GM21529 (cell line): ENCODE measurements at regions not wholly inside any gene's neighbourhood (a gene's known extent, or its start where the extent isn't known, plus 50 kb on each side); places are given as distances from the start of the nearest gene placed in this dataset.
"Not testable (repeated sequence)": the region's sequence is repeated elsewhere in the genome, so short reads cannot be mapped to it uniquely, and the experiment has no call there.

ENCODE experiments used
- ATAC-seq: cut with Tn5 transposase; IDR thresholded peaks from one replicate; pipeline ENCODE4 v1.9.1; 2021; ENCODE audit not compliant: unreplicated experiment

DNA sequence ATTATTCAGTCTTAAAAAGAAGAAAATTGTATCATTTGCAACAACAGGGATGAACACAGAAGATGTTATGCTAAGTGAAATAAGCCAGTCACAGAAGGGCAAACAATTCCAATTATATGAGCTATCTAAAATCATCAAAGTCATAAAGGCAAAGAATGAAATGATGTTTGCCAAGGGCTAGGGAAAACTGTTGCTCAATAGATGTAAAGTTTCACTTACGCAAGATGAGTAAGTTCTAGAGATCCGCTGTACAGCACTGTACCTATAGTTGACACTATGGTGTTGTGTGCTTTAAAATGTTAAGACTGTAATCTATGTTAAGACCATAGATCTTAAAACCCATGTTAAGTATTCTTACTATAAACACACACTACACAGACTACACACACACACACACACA, 904.6 kb upstream of the LRRN3 start:
- ATAC-seq = no peak

DNA sequence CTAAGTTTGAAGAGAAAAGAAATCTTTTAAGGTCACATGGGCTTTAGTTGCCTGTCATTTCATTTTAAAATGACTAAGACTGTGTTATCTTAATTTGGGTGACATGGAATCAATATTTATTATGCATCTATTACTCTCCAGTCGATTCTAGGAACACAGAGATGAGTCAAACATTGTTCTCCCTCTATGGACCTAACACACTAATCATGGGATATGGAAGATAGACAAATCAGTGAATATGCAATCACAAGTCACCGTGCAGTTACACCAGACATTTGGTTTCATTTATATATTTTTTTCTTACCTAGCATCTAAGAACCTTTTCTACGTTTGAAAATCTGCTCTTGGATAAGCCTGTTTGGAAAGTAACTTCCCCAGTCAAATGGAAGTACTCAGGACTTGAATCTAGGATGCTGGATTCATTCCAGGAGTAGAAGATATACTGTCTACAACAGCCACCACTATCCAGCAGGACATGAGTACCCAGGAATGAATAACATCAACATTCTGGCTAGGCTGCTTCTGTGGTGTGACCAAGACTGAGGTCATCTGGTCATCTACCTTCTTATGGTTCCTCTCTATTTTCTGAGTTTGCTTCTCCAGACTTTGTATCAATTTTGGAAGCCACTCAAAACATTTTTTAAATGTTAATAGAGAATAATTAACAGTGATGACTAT, 902.9 kb upstream of the LRRN3 start:
- ATAC-seq = no peak

DNA sequence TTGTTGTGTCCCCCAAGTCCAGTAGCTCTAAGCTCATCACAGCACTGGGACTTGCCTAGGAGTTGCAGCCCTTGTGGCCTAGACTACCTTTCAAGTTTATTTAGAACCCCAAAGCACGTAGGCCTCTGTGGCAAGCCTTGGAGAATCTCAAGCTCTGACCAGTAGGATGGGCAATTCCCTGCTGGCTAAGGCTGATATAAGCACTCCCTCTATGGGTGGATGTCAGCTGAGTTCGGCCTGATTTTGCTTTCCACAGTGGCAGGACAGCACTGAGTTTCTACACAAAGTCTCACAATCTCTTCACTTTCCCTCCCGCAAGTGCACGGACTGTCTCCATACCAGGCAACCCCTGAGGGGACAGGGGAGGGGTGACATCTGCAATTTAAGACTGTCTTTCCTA, 886.4 kb upstream of the LRRN3 start:
- ATAC-seq = no peak

DNA sequence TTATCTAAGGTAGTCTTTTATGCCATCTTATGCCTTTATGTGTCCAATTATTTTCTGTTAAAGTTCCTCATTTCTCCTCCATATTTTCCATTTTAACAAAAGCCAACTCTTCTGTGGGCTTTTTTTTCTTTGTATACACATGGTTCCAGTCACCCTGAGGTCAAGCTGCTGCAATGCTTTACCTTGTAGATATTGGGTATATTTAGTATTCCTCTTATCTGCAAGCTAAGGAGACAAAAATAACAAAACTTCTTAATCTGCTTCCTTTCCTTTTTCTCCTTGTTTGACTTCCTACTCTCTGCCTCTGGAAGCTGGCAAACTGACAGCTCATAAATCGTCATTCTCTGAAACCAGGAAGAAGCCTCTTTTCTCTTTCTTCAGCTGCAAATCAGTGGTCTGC, 885.0 kb upstream of the LRRN3 start:
- ATAC-seq = no peak

DNA sequence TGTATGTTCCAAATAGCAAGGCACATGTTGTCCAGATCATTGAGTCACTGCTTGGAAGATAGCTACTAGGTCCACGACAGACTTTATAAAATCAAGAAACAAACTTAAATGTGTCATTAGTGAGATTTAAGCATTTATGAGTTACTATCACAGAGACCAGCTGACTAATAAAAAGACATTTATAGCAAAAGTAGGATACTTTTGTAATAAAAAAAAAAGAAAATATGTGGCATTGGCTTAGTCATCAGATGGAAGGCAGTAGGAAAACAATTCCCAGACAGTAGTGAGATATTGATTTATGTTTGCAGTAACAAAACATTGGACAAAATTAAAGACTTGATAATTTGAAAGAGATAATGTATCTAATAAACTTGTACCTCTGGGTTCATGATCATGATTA, 881.0 kb upstream of the LRRN3 start:
- no peak for ATAC-seq

DNA sequence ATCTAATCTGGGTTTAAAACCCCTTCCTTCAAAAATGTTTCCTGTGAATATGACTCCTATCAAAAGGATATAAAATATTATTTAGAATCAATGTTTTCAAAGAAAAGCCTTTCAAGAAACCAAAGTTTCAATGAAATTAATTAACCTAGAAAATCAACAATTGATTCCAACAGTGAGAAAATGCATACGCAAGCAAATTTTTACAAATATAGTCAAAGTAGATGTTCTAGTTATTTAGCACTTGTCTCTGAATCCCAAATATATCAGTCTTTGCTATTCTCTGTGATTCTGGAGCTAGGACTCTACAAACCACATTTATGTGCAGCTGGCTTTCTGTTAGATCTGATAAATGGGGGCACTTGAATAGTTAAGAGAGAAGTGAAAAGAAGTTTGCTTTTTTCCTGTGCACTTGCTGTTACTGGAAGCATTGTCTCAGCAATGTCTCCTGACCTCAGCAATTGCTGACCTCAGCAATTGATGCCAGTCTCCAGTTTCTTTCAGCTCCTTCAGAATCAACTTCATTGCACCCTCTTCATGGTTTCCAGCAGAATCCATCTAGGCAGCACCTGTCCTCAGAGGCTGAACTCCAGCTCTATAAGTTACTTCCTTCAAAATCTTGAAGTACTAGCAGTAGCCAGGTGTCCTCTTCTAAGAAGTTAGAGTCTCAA, 879.9 kb upstream of the LRRN3 start:
- ATAC-seq = no peak

DNA sequence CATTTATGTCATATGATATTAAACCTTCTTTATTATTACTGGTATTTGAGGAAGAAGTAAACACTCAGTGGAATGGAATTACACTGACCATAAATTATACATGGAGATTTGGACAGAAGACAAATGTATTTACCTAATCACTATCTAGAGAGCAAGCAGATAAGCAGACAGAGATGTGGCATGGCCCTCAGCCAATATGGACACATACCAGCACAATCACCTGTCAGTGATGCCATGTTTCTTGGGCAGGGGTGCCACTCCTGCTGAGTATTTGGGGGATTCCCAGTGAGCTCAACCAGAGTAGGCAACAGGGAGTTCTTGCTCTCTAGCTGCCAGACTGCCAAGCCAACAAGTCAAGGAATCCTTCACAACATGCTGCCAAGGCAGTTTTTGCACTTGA, 866.3 kb upstream of the LRRN3 start:
- no peak for ATAC-seq

DNA sequence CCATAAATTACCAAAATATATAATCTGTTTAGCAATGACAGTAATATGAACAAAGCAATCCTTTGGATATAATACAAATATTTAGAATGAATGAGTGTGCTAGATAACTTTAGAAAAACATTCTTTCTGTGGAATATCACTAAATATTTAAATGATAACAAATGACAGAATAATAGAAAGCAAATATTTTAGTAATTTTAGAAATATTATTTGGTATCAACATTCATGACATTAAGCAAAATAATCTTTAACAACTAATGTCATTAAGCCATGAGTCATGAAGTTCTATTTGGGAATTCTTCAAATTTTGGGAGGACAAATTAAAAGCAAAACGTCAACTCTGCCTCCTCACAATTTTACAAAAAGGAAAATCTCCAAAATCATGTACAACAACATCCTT, 844.8 kb upstream of the LRRN3 start:
- ATAC-seq = no peak

DNA sequence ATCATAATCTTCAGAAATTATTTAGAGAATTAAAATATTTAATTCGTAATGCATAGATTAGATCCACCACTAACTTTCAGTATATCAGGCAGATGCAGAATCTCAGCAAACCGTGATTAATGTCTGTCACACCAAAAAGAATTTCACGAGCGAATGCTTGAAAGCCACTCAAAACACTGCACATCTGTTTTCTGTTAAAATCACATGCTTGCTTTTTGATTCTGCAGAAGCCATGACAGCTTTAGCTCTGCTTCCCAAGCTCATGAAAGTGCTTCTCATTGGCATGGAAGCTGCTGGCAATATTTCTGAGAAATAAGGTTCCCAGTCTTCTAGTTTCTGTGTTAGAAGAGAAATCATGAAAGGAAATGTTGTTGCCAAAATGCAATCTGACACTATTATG, 837.8 kb upstream of the LRRN3 start:
- ATAC-seq = no peak

DNA sequence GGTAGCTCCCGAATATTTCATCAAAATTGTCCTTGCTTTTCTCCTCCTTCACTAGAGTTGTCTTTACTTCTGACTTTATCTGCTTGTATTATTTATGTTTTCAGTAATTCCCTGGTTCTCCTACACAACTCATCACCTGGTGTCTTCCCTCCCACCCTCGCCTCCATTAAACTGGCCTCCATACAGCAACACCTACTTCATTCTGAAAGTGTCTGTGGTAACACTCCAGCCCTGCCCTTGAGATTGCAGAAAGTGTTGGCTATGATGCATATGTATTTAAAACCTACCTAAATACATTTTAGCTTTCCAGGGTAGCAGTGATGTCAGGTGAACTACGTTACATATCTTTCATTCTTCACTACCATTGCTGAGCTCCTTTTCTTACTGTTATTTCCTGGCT, 833.3 kb upstream of the LRRN3 start:
- no peak for ATAC-seq

DNA sequence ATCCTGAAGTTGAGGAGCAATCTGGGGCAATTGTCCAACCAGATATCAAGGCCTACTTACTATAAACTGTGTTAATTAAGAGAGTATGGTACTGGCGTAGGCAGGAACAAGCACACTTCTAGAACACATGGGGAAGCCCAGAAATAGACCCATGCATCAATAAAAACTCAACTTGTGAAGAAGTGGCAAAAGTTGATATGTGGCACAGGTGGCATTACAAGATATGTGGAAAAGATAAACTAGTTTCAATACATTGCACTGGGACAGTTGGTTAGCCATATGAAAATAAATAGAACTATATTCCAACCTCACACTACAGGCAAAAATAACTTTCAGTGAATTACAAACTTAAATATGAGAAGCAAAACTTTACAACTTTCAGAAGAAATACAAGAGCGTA, 828.7 kb upstream of the LRRN3 start:
- no peak for ATAC-seq

DNA sequence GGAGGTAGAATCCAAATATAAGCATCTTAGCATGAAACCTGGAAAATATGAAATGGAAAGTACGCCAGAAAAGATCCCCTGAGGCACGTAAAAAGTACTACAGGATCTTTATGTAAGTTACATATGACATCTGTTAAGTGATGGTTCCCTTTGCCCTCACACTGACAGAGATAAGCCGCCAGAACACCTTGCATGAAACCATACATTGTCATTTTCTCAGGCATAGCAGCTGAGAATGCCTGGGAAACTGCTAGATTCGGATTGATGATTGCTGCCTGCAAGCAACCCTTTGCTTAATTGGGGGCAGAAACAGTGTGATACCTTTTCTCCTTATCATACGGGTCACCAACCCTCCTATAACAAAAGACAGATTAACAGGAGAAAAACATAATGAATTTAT, 826.6 kb upstream of the LRRN3 start:
- no peak for ATAC-seq

DNA sequence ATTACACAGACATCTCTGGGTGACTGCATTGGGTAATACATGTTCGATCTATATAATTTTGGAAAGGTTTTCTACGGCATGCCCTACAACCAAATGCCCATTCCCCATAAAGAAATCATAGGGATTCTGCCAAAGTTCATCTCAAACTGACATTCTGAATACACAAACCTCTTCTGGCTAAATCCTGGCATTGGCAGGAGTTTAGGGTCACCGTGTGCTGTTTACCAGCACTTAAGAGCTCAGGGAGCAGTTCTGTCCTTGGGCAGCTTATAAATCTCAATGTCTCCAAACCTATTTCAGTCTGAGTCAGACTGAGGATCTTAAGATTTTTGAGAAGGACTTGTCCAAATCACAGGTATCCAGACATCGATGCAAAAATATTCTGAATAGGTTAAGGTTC, 809.6 kb upstream of the LRRN3 start:
- ATAC-seq = no peak

DNA sequence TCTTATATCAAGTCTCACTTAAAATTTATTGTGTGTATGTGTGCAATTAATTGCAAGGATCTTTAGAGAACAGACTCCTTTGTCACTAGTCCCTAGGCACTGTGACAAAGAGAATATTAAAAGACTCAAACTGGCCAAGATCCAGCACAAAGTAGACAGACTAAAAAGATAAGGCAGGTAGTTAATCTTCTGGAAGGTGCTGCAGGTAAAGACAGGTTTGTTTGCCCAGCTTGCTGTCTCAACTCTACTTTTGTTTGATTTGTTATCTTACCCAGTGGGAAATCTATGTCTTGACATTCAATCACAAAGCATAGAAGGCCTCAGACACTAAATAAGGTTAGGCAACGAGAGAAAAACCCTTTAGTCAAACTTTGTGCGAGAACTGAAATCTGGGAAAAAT, 807.9 kb upstream of the LRRN3 start:
- no peak for ATAC-seq

DNA sequence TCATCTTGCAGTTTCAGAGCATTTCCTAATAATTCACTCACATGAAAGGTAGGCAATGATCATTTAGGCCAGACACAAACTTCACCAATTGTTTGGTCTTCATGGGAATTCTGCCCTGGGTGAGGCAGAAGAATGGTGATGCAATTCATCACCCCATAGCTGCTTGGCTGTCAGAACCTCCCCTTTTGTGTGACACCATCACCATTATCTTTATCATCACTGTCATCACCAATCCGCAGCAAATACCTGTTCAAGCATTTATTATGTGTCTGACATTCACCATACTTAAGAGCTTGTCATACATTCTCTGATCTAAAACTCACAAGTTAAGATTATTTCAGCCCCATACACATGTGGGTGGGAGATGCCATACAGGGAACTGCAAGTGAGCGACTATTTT, 799.5 kb upstream of the LRRN3 start:
- no peak for ATAC-seq

DNA sequence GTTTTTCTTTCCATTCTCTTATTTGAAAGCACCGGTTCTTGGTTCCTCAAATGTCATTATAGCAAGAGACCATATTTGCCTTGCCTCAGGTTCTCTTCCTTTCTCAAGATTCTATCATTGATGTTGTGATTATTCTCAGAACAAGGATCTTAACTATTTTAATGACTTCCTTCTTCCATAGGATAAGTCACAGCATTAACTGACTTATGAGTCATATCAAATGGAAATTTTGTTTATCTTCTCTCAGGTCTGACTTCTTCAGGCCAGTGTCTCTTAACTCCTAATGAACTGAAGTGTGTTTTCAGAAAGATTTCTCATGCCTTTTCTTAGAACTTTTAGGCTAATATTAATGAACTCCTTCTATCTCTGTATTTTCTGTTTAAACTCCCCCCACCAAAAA, 794.6 kb upstream of the LRRN3 start:
- ATAC-seq = no peak

DNA sequence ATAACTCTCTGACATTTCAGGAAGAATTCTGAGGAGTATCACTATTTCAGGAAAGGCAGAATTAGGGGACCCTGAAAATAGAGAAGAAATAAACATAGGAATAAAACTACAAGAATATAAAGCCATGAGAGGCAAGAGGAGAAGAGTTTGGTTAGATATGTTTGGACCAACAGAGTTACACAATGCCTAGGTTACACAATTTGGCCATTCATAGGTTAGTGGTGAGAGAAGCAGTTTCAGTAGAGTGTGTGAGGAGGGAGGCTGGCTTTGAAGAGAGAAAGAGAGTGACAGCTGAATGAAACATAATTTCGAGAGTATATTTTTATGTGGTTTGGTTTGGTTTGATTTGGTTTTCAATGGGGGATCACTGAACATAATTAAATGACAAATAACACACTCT, 783.2 kb upstream of the LRRN3 start:
- no peak for ATAC-seq

DNA sequence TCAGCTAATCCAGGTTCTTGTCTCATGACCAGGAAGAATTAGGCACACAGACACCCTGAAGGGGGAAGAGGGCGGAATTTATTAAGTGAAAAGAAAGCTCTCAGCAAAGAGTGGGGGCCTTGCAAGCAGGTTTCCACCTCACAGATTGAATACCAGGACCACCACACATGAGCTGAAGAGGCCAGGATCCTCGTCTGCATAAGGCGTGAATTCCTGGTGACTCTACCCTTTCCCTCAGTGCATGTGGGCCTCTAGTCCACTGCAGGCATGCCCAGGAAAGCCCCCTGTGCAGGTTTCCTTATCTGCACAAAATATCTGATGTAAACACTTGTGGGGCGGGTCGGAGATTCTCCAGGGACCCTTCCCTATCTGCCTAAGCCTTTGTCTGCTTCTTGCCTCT, 782.1 kb upstream of the LRRN3 start:
- no peak for ATAC-seq

DNA sequence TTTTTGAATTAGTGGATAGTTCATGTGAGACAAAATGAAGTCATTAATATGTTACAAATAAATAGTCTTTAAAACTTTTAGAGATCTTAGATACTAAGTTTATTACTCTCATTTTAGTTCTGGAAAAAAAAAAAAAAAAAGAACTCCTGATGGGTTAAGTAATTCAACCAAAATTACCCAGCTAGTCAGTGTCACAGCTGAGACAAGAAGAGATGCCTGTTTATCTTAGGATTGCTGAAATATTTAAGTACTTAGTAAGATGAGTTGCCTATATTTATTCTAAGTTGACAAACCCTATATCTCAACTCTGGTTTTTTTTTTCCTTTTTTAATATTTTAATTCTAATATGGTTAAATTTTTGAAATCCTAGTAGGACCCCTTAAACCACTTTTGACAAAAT, 781.0 kb upstream of the LRRN3 start:
- no peak for ATAC-seq

DNA sequence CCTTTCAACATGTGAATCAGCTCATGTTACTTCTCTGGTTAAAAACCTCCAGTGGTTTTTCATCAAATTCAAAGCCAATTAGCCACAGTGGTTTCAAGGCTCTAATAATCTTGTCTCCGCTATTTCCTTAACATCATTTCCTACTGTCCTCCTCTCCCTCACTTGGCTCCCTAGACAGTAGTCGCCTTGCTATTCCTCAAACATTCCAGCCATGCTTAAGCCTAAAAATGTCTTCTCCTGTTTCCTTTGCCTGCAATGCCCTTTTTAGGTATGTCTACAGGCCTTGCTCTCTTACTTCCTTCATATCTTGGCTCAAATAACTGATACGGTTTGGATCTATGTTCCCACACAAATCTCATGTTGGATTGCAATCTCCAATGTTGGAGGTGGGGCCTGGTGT, 779.4 kb upstream of the LRRN3 start:
- no peak for ATAC-seq

DNA sequence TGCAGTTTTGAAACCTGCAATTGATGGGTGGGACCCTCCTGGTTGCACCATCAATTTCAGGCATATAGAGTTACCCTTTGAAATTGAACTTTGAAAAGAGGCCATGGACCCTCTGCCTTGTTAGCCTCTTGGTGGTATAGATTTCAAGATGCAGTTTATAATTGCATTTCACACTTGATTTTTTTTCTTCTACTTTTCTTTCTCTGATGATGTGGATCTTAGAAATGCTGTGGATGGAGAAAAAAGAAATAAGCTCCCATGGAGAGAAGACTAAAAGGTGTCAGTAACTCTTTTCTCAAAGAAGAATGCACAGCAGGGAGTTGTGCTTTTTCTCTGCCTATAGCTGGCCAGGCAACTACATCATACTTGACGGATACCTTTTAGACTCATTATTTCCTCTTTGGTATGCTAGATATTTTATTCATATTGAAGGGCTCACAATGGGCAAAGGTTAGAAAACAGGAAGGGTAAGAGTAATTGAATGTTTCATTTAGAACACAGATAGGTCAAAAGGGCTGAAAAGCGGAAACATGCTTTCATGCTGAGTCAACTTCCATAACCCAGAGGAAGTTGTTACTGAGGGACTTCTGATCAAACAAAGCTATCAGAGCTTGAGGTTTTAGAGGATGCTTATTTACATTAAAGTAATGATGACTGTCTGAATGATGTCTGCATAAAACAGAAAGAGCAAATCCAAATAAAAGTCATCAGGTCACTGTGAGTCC, 773.2 kb upstream of the LRRN3 start:
- ATAC-seq = no peak

DNA sequence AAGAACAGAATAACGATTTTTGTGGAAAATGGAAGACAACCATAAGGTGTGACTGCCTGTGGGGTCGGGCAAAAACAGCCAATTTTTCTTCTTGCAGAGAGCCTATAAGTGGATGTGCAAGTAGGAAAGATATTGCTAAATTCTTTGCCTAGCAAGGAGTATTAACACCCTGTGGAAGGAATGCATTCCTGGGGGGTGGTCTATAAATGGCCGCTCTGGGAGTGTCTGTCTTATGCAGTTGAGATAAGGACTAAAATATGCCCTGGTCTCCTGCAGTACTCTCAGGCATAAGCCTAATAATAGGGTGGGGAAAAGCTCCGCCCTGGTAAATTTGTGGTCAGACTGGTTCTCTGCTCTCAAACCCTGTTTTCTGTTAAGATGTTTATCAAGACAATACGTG, 770.6 kb upstream of the LRRN3 start:
- not testable (repeated sequence) for ATAC-seq

DNA sequence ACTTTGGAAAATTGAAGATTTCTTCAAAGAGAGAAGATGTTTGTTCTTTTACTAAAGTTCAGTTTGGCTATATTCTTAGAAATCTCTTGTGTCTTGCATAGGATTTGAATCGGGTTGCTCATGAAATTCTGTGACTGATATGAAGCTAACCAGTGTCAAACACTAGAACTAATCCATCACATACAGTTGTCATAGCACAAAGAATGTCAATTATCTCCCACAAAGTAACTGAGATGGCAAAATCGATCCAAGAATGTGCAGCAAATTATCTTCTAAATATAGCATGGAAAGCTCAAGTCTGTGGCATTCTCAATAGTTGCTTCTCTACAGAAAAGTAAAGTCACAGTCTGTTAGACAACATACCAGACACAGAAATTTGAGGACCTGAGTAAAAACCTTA, 768.1 kb upstream of the LRRN3 start:
- ATAC-seq = no peak
